ENCODE measurements at regions not wholly inside any gene's neighbourhood (a gene's known extent, or its start where the extent isn't known, plus 50 kb on each side); places are given as distances from the start of the nearest gene placed in this dataset.

DNA sequence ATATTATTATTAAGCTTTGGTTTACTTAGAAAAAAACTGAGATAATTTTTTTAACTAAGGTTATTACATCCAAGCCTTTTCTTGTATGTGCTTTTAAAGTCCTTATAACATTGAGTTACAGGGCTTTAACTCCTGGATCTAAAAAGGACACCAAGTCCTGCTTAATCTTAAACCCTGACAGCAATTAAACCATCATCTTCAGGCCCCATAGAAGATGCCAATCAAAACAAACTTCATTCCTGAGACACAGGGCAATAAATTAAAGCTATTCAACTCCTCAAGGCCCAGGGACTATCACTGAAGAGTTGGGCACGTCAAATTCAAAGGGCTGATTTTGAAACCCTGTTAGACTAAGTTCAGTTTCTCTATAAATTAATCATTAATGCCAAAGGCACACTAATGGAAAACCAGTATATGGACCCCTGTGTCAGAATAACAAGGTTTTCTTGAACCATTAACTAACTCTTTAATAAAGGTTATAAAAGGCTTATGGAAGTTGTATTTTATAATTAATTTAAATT, 1152.6 kb downstream of the NSUN3 start:
- no peak for TF ChIP-seq EZH2 (IDR thresholded peaks at IDR 0.05)
- TF ChIP-seq POLR2AphosphoS5 (IDR thresholded peaks at IDR 0.05; ENCODE audit: borderline replicate concordance, low read depth, low read length), result no peak

Data from SK-N-MC (cell line).